ENCODE measurements at regions not wholly inside any gene's neighbourhood (a gene's known extent, or its start where the extent isn't known, plus 50 kb on each side); places are given as distances from the start of the nearest gene placed in this dataset.
"Not testable (repeated sequence)": the region's sequence is repeated elsewhere in the genome, so short reads cannot be mapped to it uniquely, and the experiment has no call there.

DNA sequence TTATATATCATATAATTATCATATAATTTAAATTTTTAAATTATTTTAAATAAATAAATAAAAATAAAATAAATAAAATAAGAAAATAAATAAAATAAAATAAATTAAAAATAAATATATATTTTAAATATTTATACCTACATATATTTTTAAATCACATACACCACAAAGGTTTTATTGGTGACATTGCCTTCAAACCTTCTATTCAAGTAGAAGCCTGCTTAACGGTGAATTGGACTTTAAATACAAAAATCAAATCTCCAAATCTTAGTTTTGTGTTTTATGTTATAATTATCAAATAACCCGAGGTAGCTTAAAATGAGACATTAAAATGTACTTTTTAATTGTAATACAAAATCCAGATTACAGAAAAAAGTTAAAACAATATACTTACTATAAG lies 1137.8 kb downstream of the HACE1 start:
- FAIRE-seq (no peak), DNase-seq (no peak)
- no peak overlapping the region for H3K9ac ChIP-seq (ENCODE audit: low read length in 3 of 3)
- intact Hi-C loops (cut with DNase I): no loop called here
- no peaks in the 10 kb centered on the region for H3K9me3 ChIP-seq (ENCODE audit: control insufficient read depth in 2 of 3, insufficient read depth in 1 of 3, low read length in 3 of 3)
- no peak overlapping the region for H3K27ac ChIP-seq (ENCODE audit: low read depth in 2 of 2, low read length in 2 of 2)
- TF ChIP-seq, protein P1, sequence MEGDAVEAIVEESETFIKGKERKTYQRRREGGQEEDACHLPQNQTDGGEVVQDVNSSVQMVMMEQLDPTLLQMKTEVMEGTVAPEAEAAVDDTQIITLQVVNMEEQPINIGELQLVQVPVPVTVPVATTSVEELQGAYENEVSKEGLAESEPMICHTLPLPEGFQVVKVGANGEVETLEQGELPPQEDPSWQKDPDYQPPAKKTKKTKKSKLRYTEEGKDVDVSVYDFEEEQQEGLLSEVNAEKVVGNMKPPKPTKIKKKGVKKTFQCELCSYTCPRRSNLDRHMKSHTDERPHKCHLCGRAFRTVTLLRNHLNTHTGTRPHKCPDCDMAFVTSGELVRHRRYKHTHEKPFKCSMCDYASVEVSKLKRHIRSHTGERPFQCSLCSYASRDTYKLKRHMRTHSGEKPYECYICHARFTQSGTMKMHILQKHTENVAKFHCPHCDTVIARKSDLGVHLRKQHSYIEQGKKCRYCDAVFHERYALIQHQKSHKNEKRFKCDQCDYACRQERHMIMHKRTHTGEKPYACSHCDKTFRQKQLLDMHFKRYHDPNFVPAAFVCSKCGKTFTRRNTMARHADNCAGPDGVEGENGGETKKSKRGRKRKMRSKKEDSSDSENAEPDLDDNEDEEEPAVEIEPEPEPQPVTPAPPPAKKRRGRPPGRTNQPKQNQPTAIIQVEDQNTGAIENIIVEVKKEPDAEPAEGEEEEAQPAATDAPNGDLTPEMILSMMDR (IDR thresholded peaks at IDR 0.05; ENCODE audit: borderline replicate concordance, extremely low read depth, insufficient read depth): no peak
- H3K4me3 ChIP-seq (ENCODE audit: low read length in 3 of 3): no peak overlapping the region
- H3K4me1 ChIP-seq (ENCODE audit: control insufficient read depth in 2 of 3, insufficient read depth in 2 of 3, low read depth in 1 of 3, low read length in 3 of 3): no peaks in the 10 kb centered on the region
- no peaks in the 10 kb centered on the region for H3K36me3 ChIP-seq (ENCODE audit: control insufficient read depth in 2 of 3, insufficient read depth in 3 of 3, low read length in 3 of 3)
- H3K27me3 ChIP-seq (ENCODE audit: control insufficient read depth, insufficient read depth, low read length): no peaks in the 10 kb centered on the region

DNA sequence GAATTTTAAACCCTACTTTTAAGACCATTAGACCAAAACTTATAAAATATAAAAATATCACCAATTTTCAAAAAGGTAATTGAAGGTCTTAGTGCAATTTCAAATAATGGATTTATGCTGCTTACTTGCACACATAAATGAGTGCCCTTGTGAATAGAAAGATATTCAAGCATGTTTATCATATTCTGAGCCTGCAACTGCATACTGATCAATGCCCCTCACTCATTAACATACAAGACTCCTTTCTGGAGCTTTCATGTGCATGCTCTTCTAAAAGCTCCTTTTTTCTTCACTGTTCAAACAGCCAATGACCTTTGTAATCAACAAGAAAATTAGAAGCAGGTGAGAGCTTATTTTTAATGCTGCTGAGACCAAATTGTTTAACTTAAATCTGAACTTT lies 1139.3 kb downstream of the HACE1 start:
- no peak overlapping the region for H3K27ac ChIP-seq (ENCODE audit: low read depth in 2 of 2, low read length in 2 of 2)
- no peak overlapping the region for H3K4me3 ChIP-seq (ENCODE audit: low read length in 3 of 3)
- TF ChIP-seq, protein P1 (IDR thresholded peaks at IDR 0.05; ENCODE audit: borderline replicate concordance, extremely low read depth, insufficient read depth): no peak
- H3K4me1 ChIP-seq (ENCODE audit: control insufficient read depth in 2 of 3, insufficient read depth in 2 of 3, low read depth in 1 of 3, low read length in 3 of 3): no peaks in the 10 kb centered on the region
- FAIRE-seq (no peak), DNase-seq (no peak)
- H3K36me3 ChIP-seq (ENCODE audit: control insufficient read depth in 2 of 3, insufficient read depth in 3 of 3, low read length in 3 of 3): no peaks in the 10 kb centered on the region
- intact Hi-C loops (cut with DNase I): no loop called here
- no peak overlapping the region for H3K9ac ChIP-seq (ENCODE audit: low read length in 3 of 3)
- no peaks in the 10 kb centered on the region for H3K9me3 ChIP-seq (ENCODE audit: control insufficient read depth in 2 of 3, insufficient read depth in 1 of 3, low read length in 3 of 3)
- no peaks in the 10 kb centered on the region for H3K27me3 ChIP-seq (ENCODE audit: control insufficient read depth, insufficient read depth, low read length)

DNA sequence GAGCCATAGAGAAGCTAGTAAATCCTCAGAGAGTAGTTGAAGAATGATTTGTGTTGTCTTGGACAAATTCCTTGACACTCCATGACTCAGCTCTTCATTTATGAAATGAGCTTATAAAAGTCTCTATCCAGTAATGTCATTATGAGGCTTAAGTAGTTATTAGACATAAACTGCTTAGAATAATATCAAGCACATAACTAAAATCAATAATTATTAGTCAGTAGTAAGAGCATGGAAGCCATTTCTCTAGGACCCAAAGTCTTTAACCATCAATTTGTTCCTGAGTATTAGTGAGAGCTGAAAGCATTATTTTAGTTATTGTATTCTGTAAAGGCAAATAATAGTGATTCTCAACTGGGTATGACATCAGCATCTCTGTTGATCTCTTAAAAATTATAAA lies 1140.2 kb downstream of the HACE1 start:
- no peaks in the 10 kb centered on the region for H3K27me3 ChIP-seq (ENCODE audit: control insufficient read depth, insufficient read depth, low read length)
- no peak overlapping the region for H3K9ac ChIP-seq (ENCODE audit: low read length in 3 of 3)
- no peak overlapping the region for H3K4me3 ChIP-seq (ENCODE audit: low read length in 3 of 3)
- H3K36me3 ChIP-seq (ENCODE audit: control insufficient read depth in 2 of 3, insufficient read depth in 3 of 3, low read length in 3 of 3): no peaks in the 10 kb centered on the region
- intact Hi-C loops (cut with DNase I): no loop called here
- TF ChIP-seq, protein P1 (IDR thresholded peaks at IDR 0.05; ENCODE audit: borderline replicate concordance, extremely low read depth, insufficient read depth): no peak
- DNase-seq (no peak), FAIRE-seq (no peak)
- H3K9me3 ChIP-seq (ENCODE audit: control insufficient read depth in 2 of 3, insufficient read depth in 1 of 3, low read length in 3 of 3): no peaks in the 10 kb centered on the region
- no peaks in the 10 kb centered on the region for H3K4me1 ChIP-seq (ENCODE audit: control insufficient read depth in 2 of 3, insufficient read depth in 2 of 3, low read depth in 1 of 3, low read length in 3 of 3)
- no peak overlapping the region for H3K27ac ChIP-seq (ENCODE audit: low read depth in 2 of 2, low read length in 2 of 2)

DNA sequence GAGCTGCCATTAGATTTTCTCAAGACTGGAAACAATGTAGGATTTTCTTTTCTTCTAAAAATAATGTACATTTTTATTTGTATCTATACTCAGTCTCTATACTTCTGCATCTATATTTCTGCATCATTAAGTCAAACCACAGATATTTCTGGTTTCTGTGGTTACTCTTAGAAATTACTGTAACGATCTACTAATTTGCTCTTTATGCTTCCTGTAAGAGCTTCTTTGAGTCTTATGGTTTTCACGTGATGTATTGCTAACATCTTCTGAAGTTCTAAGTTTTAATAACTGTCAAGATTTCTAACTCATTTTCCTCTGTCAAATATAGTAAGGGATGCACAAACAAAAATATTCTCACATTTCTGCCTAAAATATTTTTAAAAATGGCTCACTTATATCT lies 1144.5 kb downstream of the HACE1 start:
- TF ChIP-seq, protein P1 (IDR thresholded peaks at IDR 0.05; ENCODE audit: borderline replicate concordance, extremely low read depth, insufficient read depth): no peak
- Histone ChIP-seq H3K9me3 (ENCODE audit: control insufficient read depth in 2 of 3, insufficient read depth in 1 of 3, low read length in 3 of 3) (no peaks in the 10 kb centered on the region), H3K36me3 (ENCODE audit: control insufficient read depth in 2 of 3, insufficient read depth in 3 of 3, low read length in 3 of 3) (no peaks in the 10 kb centered on the region), H3K4me1 (ENCODE audit: control insufficient read depth in 2 of 3, insufficient read depth in 2 of 3, low read depth in 1 of 3, low read length in 3 of 3) (no peaks in the 10 kb centered on the region), H3K9ac (ENCODE audit: low read length in 3 of 3) (no peak overlapping the region), H3K4me3 (ENCODE audit: low read length in 3 of 3) (no peak overlapping the region), H3K27ac (ENCODE audit: low read depth in 2 of 2, low read length in 2 of 2) (no peak overlapping the region), H3K27me3 (ENCODE audit: control insufficient read depth, insufficient read depth, low read length) (no peaks in the 10 kb centered on the region)
- FAIRE-seq (no peak), DNase-seq (no peak)
- intact Hi-C loops (cut with DNase I): no loop called here

DNA sequence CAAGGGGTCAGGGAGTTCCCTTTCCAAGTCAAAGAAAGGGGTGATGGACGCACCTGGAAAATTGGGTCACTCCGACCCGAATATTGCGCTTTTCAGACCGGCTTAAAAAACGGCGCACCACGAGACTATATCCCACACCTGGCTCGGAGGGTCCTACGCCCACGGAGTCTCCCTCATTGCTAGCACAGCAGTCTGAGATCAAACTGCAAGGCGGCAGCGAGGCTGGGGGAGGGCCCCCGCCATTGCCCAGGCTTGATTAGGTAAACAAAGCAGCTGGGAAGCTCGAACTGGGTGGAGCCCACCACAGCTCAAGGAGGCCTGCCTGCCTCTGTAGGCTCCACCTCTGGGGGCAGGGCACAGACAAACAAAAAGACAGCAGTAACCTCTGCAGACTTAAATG lies 1150.5 kb downstream of the HACE1 start:
- H3K36me3 ChIP-seq (ENCODE audit: control insufficient read depth in 2 of 3, insufficient read depth in 3 of 3, low read length in 3 of 3); FAIRE-seq; H3K9me3 ChIP-seq (ENCODE audit: control insufficient read depth in 2 of 3, insufficient read depth in 1 of 3, low read length in 3 of 3); DNase-seq; H3K4me1 ChIP-seq (ENCODE audit: control insufficient read depth in 2 of 3, insufficient read depth in 2 of 3, low read depth in 1 of 3, low read length in 3 of 3); H3K9ac ChIP-seq (ENCODE audit: low read length in 3 of 3); H3K27ac ChIP-seq (ENCODE audit: low read depth in 2 of 2, low read length in 2 of 2); H3K27me3 ChIP-seq (ENCODE audit: control insufficient read depth, insufficient read depth, low read length); H3K4me3 ChIP-seq (ENCODE audit: low read length in 3 of 3); intact Hi-C loops (cut with DNase I): not testable (repeated sequence)
